HUES6 (cell line): ENCODE measurements at regions not wholly inside any gene's neighbourhood (a gene's known extent, or its start where the extent isn't known, plus 50 kb on each side); places are given as distances from the start of the nearest gene placed in this dataset.

Experiments used
- H3K27ac ChIP-seq: 2 replicates; pipeline ENCODE4 v1.7.0; 2013; ENCODE audit warnings: low read depth, mild to moderate bottlenecking, low read length, inconsistent platforms
- H3K27me3 ChIP-seq: 2 replicates; pipeline ENCODE4 v1.6.1; 2013; ENCODE audit warnings: low read length; ENCODE audit not compliant: control insufficient read depth, insufficient read depth
- H3K36me3 ChIP-seq: 2 replicates; pipeline ENCODE4 v1.6.1; 2013; ENCODE audit warnings: low read length; ENCODE audit not compliant: control insufficient read depth, insufficient read depth
- H3K4me1 ChIP-seq: 2 replicates; pipeline ENCODE4 v1.6.1; 2013; ENCODE audit warnings: low read length; ENCODE audit not compliant: control insufficient read depth, insufficient read depth
- H3K4me3 ChIP-seq: 2 replicates; pipeline ENCODE4 v1.5.1; 2013; ENCODE audit warnings: low read depth, low read length
- H3K9ac ChIP-seq: one replicate; pipeline ENCODE4 v1.6.1; 2013; ENCODE audit warnings: mild to moderate bottlenecking, low read length
- H3K9me3 ChIP-seq: 2 replicates; pipeline ENCODE4 v1.6.1; 2013; ENCODE audit warnings: low read depth, low read length; ENCODE audit not compliant: control insufficient read depth, insufficient read depth

DNA sequence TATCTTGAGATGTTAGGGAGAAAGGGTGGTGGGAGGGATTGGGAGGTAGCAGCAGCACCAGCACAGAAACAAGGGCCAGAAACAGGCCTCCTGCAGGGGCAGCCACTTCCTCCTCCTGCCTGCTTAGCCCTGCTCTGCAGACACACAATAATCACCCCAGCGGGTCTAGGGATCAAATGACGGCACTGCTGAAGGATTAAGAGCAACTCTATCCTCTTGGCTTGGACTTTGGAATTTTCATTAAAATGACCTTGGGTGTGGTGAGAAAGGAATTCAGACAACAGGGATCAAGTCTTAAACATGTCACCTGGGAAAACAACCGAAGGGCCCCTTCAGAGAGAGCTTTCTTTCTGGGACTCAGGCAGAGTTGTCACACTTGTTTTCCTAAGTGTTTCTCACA is 353.4 kb downstream of the SPRY1 start:
- no peaks in the 10 kb centered on the region for H3K36me3 ChIP-seq
- peaks cover 20% of the 10 kb centered on the region for H3K4me1 ChIP-seq
- 0 out of 2 replicates have a peak overlapping the region, but pooled peaks have one; percentile 17 for H3K27ac ChIP-seq
- no peaks in the 10 kb centered on the region for H3K9me3 ChIP-seq
- H3K9ac ChIP-seq: no peak overlapping the region
- no peaks in the 10 kb centered on the region for H3K27me3 ChIP-seq
- H3K4me3 ChIP-seq: no peak overlapping the region

DNA sequence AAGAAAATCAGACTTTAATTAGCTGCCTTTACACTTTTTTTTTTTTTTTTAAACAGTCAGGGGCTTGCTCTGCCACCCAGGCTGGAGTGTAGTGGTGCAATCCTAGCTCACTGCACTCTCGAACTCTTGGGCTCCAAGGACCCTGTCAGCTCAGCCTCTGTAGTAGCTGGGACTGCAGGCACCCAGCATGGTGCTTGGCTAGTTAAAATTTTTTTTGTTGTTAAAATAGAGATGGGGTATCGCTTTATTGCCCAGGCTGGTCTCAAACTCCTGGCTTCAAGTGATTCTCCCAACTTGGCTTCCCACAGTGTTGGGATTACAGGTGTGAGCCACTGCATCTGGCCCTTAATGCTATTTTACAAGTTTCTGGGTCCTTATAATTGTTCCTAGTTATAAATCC is 359.1 kb downstream of the SPRY1 start:
- Histone ChIP-seq H3K4me3 (no peak overlapping the region), H3K9me3 (no peaks in the 10 kb centered on the region), H3K4me1 (no peaks in the 10 kb centered on the region), H3K27ac (no peak overlapping the region), H3K36me3 (no peaks in the 10 kb centered on the region), H3K27me3 (no peaks in the 10 kb centered on the region), H3K9ac (no peak overlapping the region)

DNA sequence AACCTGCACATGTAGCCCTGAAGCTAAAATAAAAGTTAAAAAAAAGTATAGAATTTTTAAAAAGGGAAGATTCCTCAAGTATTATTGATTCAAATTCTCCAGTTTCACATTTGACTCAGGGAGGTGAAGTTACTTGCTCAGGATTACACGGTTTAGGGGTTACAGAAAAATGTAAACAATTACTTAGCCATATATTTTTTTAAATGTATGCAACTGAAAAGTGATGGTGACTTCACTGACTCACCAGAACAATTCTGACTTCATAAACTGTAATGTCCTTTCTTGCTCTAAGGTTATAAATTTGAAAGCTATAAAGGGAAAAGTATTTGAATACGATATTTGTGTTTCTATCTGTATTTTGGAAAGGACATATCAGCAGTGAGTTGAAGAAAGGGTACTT is 371.2 kb downstream of the SPRY1 start:
- Histone ChIP-seq H3K9me3 (no peaks in the 10 kb centered on the region), H3K4me3 (no peak overlapping the region), H3K36me3 (no peaks in the 10 kb centered on the region), H3K27ac (no peak overlapping the region), H3K9ac (no peak overlapping the region), H3K4me1 (no peaks in the 10 kb centered on the region), H3K27me3 (no peaks in the 10 kb centered on the region)

DNA sequence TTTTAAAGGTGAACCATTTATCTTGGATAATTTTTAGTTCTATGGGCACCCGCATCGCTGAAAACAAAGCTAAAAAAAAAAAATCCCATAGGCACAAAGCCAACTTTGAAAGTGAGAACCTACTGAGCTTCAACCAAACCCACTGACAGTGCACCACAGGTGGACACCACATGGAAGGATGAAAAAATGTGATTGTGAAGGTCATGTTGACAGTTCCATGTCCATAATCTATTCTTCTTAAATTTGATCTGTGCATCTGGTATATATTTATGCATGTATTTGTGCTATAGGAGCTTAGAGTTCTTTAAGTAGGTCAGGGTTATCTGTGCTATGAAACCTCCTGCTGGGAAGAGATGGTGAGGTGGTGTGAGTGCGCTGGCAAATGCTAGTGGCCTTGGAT is 374.3 kb downstream of the SPRY1 start:
- Histone ChIP-seq H3K4me1 (no peaks in the 10 kb centered on the region), H3K9me3 (no peaks in the 10 kb centered on the region), H3K9ac (no peak overlapping the region), H3K36me3 (no peaks in the 10 kb centered on the region), H3K27ac (no peak overlapping the region), H3K27me3 (no peaks in the 10 kb centered on the region), H3K4me3 (no peak overlapping the region)

DNA sequence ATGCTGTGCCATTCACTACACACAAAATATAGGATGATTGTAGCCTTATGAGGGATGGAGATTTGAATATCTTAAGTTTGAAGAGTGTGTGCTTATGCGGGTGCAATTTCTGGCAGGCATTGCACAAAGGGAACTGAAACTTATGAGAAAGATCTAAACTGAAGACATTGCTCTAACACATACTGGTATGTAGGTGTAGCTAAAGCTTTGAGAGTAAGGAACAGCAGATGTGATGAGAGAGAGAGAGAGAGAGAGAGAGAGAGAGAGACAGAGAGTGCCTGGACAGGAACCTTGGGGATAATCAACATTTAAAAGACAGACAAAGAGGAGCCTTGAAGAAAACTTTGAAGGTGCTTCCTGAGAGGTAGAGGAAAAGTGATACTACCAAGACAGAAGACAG is 379.7 kb downstream of the SPRY1 start:
- Histone ChIP-seq H3K27ac (no peak overlapping the region), H3K27me3 (no peaks in the 10 kb centered on the region), H3K9ac (no peak overlapping the region), H3K4me3 (no peak overlapping the region), H3K4me1 (no peaks in the 10 kb centered on the region), H3K9me3 (no peaks in the 10 kb centered on the region), H3K36me3 (no peaks in the 10 kb centered on the region)

DNA sequence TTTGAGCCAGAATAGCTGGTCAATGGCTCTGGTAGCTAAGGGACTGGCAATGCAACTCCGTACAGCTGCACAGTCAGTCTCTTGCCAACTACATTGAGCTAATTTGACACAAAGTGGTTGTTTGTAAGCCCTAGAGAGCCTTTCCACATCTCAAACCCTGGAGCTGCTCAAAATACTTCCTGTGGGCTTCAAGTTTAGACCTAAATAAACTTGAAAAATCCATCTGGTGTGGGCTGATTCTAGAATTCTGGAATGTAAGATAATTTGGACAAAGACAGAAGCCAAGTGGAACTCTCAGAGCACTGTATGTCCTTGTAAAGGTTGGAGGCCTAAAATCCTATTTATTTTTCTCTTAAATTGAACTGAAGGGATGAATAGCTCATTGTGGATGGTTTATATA is 380.8 kb downstream of the SPRY1 start:
- H3K4me1 ChIP-seq: no peaks in the 10 kb centered on the region
- no peak overlapping the region for H3K4me3 ChIP-seq
- H3K9me3 ChIP-seq: no peaks in the 10 kb centered on the region
- no peak overlapping the region for H3K9ac ChIP-seq
- no peaks in the 10 kb centered on the region for H3K36me3 ChIP-seq
- H3K27ac ChIP-seq: no peak overlapping the region
- H3K27me3 ChIP-seq: no peaks in the 10 kb centered on the region

DNA sequence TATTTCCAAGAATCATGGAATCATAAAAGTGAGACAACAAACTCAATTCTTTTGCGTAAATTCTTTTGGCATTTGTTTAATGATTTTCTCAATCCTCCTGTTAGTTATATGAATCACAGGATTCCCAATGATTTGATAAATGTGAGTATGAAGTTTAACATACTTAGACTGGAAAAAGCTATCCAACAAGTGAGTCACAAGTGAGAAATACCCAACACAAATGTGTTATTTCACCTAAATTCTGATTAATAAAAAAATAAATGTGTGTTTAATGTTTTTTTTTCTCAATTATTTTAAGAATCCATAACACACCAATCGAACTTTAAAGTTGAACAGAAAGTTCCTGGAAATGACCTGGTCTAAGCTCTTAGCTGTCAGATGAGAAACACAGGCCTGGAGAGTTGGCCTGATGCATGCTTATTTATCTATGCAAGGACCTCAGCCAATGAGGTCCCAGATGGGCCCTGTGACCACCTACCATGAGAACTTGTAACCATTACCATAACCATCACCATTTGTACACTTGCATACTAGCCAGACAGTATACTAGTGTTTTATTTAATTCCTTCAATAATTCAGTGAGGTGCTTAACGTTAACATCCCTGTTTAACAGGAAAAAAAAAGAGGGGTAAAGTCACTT is 386.7 kb downstream of the SPRY1 start:
- H3K36me3 ChIP-seq: no peaks in the 10 kb centered on the region

DNA sequence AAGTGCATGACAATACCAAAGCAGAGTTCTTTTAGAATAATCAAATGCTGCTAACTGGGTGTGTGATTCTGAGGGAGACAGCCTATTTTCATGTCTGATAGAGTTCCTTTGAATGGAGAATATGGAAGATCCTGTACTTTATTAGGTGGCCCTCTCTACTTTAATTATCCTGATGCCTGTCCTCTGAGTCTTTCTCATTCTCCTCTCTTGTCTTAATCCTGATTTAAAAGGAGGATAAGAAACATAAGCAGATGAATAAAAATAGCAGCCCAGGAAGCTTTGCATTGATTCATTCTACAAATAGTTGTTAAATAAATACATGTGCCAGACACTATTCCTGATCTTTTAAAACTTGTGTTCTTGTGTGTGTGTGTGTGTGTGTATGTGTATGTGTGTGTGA is 387.3 kb downstream of the SPRY1 start:
- no peaks in the 10 kb centered on the region for H3K9me3 ChIP-seq
- H3K4me3 ChIP-seq: no peak overlapping the region
- no peaks in the 10 kb centered on the region for H3K36me3 ChIP-seq
- H3K9ac ChIP-seq: no peak overlapping the region
- no peak overlapping the region for H3K27ac ChIP-seq
- no peaks in the 10 kb centered on the region for H3K27me3 ChIP-seq
- peaks cover 16% of the 10 kb centered on the region; the same call in 1 of the 2 replicates for H3K4me1 ChIP-seq

More for the DNA sequence above, 386.7 kb downstream of the SPRY1 start:
- Histone ChIP-seq H3K9ac (no peak overlapping the region), H3K27ac (no peak overlapping the region), H3K27me3 (no peaks in the 10 kb centered on the region), H3K4me3 (no peak overlapping the region), H3K4me1 (peaks cover 16% of the 10 kb centered on the region; the same call in 1 of the 2 replicates), H3K9me3 (no peaks in the 10 kb centered on the region)

DNA sequence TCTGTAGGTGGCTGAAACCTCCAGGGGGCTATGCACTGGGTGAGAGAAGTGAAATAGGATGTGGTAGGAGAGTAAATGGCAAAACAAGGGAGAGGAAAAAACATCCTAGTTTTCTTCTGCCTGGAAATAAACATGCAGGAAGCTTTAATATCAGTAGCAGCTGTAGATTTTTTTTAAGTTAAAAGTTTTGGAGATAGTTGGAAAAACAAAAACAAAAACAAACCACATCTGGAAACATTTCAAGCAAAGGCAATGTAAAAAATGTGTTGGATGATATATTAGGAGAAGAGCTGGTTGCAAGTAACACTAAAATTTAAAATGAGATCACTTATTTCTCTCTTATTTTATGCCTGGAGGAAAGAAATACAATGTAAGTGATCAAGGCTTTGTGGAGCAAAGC is 388.0 kb downstream of the SPRY1 start:
- Histone ChIP-seq H3K27ac (no peak overlapping the region), H3K27me3 (no peaks in the 10 kb centered on the region), H3K4me3 (no peak overlapping the region), H3K9me3 (no peaks in the 10 kb centered on the region), H3K36me3 (no peaks in the 10 kb centered on the region), H3K4me1 (peaks cover 16% of the 10 kb centered on the region; the same call in 1 of the 2 replicates), H3K9ac (no peak overlapping the region)

DNA sequence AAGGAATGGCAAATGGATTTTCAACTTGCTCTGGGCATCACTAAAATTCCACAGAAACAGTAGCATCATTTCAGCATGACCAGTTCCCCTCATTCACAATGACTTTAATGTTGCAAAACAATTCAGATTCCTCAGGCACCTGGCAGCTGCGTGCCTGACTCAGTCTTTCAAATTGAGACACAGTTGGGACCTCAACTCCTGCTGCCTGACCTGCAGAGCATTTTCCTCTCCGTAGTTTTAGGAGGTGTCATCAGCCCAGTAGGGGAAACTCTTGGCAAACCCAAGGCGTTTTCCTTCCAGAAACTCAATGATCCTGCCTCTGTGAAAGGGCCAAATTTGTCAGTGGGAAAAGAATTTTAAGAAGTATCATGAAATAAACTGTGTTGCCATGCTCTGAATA is 388.9 kb downstream of the SPRY1 start:
- Histone ChIP-seq H3K36me3 (no peaks in the 10 kb centered on the region), H3K4me3 (no peak overlapping the region), H3K27ac (no peak overlapping the region), H3K27me3 (no peaks in the 10 kb centered on the region), H3K4me1 (peaks cover 16% of the 10 kb centered on the region; the same call in 1 of the 2 replicates), H3K9ac (no peak overlapping the region), H3K9me3 (no peaks in the 10 kb centered on the region)

DNA sequence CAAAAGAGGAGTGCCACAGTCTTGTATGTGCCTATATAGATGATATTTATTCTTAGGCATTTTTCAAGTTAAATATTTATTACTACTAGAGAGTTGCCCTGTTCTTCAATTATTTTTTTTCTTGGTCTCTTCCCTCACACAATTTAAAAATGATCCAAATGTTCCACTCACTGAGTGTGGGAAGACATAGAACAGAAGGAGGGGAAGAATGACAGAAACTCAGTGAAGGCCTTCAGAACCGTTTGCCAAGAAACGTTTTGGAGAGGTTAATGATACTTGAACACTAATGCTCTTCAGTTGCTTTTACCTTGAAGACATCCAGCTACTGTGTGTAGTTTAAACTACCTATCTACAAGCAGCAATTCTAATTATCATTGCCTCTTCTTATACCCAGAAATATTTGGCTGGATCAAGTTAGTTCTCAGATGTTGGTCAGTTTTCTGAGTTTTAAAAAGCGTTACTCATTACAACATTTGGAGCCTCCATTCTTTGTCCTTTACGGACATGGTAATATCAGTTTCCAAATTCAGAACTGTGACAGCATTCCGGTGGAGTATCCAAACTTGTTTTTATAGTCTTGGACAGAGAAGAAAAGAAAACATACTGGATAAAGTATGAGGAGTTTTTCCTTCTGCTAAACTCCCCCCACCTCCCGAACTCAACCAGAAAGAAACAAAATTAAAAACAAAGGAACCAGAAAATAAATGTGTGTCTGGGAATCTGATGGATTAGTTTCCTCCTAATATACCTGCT is 389.7 kb downstream of the SPRY1 start:
- Histone ChIP-seq H3K27me3 (no peaks in the 10 kb centered on the region), H3K4me3 (no peak overlapping the region), H3K27ac (no peak overlapping the region), H3K4me1 (peaks cover 16% of the 10 kb centered on the region; the same call in 1 of the 2 replicates), H3K36me3 (no peaks in the 10 kb centered on the region), H3K9me3 (no peaks in the 10 kb centered on the region), H3K9ac (no peak overlapping the region)
